Ishikawa (cell line): ENCODE measurements at regions not wholly inside any gene's neighbourhood (a gene's known extent, or its start where the extent isn't known, plus 50 kb on each side); places are given as distances from the start of the nearest gene placed in this dataset.

ENCODE experiments used
- CREB1 ChIP-seq: IDR thresholded peaks from 2 replicates; pipeline ENCODE4 v1.6.1; 2012; ENCODE audit warnings: low read depth
- EP300 ChIP-seq: IDR thresholded peaks from 2 replicates; pipeline ENCODE4 v1.6.1; 2012; ENCODE audit warnings: borderline replicate concordance
- RAD21 ChIP-seq: IDR thresholded peaks from 2 replicates; pipeline ENCODE4 v1.6.1; 2012; ENCODE audit warnings: low read depth
- YY1 ChIP-seq: IDR thresholded peaks from 2 replicates; pipeline ENCODE4 v1.6.1; 2012; ENCODE audit warnings: low read depth
- TF ChIP-seq, protein P1 (sequence below): IDR thresholded peaks from 2 replicates; pipeline ENCODE4 v1.6.1; 2012; ENCODE audit warnings: low read depth, mild to moderate bottlenecking
- TF ChIP-seq, protein P2 (sequence below): IDR thresholded peaks from 2 replicates; pipeline ENCODE4 v1.6.1; 2012

- no peak for TF ChIP-seq YY1
- TF ChIP-seq, protein P1, sequence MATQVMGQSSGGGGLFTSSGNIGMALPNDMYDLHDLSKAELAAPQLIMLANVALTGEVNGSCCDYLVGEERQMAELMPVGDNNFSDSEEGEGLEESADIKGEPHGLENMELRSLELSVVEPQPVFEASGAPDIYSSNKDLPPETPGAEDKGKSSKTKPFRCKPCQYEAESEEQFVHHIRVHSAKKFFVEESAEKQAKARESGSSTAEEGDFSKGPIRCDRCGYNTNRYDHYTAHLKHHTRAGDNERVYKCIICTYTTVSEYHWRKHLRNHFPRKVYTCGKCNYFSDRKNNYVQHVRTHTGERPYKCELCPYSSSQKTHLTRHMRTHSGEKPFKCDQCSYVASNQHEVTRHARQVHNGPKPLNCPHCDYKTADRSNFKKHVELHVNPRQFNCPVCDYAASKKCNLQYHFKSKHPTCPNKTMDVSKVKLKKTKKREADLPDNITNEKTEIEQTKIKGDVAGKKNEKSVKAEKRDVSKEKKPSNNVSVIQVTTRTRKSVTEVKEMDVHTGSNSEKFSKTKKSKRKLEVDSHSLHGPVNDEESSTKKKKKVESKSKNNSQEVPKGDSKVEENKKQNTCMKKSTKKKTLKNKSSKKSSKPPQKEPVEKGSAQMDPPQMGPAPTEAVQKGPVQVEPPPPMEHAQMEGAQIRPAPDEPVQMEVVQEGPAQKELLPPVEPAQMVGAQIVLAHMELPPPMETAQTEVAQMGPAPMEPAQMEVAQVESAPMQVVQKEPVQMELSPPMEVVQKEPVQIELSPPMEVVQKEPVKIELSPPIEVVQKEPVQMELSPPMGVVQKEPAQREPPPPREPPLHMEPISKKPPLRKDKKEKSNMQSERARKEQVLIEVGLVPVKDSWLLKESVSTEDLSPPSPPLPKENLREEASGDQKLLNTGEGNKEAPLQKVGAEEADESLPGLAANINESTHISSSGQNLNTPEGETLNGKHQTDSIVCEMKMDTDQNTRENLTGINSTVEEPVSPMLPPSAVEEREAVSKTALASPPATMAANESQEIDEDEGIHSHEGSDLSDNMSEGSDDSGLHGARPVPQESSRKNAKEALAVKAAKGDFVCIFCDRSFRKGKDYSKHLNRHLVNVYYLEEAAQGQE: no peak
- TF ChIP-seq RAD21: no peak
- no peak for TF ChIP-seq EP300
- TF ChIP-seq, protein P2, sequence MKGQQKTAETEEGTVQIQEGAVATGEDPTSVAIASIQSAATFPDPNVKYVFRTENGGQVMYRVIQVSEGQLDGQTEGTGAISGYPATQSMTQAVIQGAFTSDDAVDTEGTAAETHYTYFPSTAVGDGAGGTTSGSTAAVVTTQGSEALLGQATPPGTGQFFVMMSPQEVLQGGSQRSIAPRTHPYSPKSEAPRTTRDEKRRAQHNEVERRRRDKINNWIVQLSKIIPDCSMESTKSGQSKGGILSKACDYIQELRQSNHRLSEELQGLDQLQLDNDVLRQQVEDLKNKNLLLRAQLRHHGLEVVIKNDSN: no peak
- TF ChIP-seq CREB1: no peak
These were observed 952.5 kb upstream of the MAN1A1 start for GRCh38 chr6:120302041-120302440.
